GM12872 (cell line): ENCODE measurements at regions not wholly inside any gene's neighbourhood (a gene's known extent, or its start where the extent isn't known, plus 50 kb on each side); places are given as distances from the start of the nearest gene placed in this dataset.

Experiments used
- CTCF ChIP-seq: IDR thresholded peaks from 3 replicates; pipeline ENCODE4 v1.5.1; 2011; ENCODE audit warnings: low read depth, mild to moderate bottlenecking, low read length, moderate library complexity; ENCODE audit not compliant: insufficient read depth

DNA sequence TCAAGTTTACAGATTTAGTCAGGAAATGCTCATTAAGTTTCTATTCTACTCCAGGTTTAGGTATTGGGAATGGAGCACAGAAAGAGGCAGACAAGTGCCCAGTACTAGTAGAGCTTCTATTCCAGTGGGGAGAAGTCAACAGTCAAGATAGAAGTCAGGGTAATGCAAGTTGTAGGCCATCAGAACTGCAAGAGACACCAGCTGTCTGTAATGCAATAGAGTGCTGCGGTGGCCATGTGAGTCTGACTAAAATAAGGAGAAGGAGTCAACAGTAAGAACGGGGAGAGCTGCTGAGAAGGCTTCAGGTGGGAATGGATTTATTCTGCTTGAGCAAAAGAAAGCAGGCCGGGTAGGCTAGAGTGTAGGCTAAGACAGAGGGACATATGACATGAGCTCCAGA lies 515.0 kb downstream of the QKI start:
- TF ChIP-seq CTCF = no peak

GRCh38 chr6:163926642-163927041 lies 512.1 kb downstream of the QKI start:
- TF ChIP-seq CTCF = no peak

GRCh38 chr6:163925839-163926238 lies 511.3 kb downstream of the QKI start:
- no peak for TF ChIP-seq CTCF

- no peak for TF ChIP-seq CTCF
These were observed 509.3 kb downstream of the QKI start for GRCh38 chr6:163923658-163924411.

GRCh38 chr6:163922562-163922961 lies 508.0 kb downstream of the QKI start:
- no peak for TF ChIP-seq CTCF

- TF ChIP-seq CTCF = no peak
These were observed 505.1 kb downstream of the QKI start for GRCh38 chr6:163919652-163920051.

- no peak for TF ChIP-seq CTCF
These were observed 502.0 kb downstream of the QKI start for GRCh38 chr6:163916315-163917081.
